GM12875 (cell line): ENCODE measurements at regions not wholly inside any gene's neighbourhood (a gene's known extent, or its start where the extent isn't known, plus 50 kb on each side); places are given as distances from the start of the nearest gene placed in this dataset.
A peak's percentile ranks its signal among the peaks of the same experiment; 100 is the strongest.
"Not testable (repeated sequence)": the region's sequence is repeated elsewhere in the genome, so short reads cannot be mapped to it uniquely, and the experiment has no call there.

ENCODE experiments used
- H3K4me3 ChIP-seq: one replicate; pipeline ENCODE4 v1.5.1; 2011; ENCODE audit warnings: low read depth, low read length, control low read depth
- TF ChIP-seq, protein P1 (sequence below): IDR thresholded peaks from 2 replicates; pipeline ENCODE4 v1.5.1; 2011; ENCODE audit warnings: low read depth, mild to moderate bottlenecking, control low read depth, inconsistent platforms, low read length, moderate library complexity, borderline replicate concordance; ENCODE audit not compliant: insufficient read depth

DNA sequence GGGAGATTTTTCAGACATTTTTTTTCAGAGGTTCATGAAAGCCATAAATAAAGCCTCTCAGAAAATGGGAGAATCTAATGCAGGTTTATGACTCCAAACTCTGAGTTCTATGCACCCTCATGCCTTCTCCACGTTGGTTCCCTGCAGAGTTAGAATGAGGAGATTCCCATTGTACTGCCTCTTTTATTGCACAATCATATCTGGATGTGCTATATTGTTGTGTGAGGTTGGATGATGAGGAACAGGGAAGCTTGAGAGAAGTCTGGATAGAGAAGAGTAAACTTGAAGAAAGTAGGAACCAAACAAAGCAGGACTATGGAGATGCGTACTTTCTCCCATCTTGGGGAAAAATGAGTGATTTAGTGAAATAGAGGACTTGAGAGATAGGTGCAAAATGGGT, 178.8 kb downstream of the PDCD6IP start:
- TF ChIP-seq, protein P1, sequence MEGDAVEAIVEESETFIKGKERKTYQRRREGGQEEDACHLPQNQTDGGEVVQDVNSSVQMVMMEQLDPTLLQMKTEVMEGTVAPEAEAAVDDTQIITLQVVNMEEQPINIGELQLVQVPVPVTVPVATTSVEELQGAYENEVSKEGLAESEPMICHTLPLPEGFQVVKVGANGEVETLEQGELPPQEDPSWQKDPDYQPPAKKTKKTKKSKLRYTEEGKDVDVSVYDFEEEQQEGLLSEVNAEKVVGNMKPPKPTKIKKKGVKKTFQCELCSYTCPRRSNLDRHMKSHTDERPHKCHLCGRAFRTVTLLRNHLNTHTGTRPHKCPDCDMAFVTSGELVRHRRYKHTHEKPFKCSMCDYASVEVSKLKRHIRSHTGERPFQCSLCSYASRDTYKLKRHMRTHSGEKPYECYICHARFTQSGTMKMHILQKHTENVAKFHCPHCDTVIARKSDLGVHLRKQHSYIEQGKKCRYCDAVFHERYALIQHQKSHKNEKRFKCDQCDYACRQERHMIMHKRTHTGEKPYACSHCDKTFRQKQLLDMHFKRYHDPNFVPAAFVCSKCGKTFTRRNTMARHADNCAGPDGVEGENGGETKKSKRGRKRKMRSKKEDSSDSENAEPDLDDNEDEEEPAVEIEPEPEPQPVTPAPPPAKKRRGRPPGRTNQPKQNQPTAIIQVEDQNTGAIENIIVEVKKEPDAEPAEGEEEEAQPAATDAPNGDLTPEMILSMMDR, result no peak
- no peak overlapping the region for H3K4me3 ChIP-seq

DNA sequence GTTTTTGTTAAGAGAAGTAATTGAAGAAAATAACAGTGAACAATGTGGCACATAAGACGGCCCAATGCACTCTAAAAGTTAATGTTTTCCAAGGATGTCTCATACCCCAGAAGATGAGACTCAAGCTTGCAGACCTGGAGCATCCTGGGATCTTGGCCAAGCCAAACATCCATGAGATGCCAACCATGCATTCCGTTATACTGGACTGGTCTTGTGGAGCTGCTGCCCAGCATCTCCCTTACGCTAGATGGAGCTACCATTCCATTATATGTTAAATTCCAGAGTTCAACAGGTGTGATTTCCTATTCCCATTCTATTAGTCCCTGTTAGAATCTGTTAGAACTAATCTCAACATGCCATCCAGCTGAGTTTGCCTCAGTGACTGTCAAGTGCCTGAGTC, 181.8 kb downstream of the PDCD6IP start:
- TF ChIP-seq, protein P1, result peak; percentile 39; the same call in 1 of the 2 replicates
- no peak overlapping the region for H3K4me3 ChIP-seq

DNA sequence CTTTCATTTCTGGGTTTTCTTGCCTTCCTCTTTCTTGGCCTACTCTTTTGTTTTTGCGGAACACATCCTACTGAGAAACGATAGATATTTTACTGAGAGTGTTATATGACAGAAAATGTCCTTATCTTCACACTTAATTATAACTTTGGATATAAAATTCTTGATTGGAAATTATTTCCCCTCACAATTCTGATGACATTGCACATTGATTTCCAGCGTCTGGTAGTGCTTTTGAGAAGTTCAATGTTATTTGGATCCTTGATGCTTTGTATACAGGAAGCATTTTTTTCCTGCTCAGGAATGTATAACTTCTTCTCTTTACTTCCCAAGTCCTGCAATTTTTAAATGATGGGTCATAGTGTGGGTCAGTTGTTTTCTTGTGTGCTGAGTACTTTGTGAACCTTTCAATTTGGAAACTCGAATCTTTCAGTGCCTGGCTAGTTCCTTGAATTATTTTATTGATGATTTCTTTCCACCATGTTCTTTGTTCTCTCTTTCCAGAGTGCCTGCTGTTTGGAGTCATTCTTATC, 183.9 kb downstream of the PDCD6IP start:
- no peak overlapping the region for H3K4me3 ChIP-seq
- TF ChIP-seq, protein P1, result no peak

DNA sequence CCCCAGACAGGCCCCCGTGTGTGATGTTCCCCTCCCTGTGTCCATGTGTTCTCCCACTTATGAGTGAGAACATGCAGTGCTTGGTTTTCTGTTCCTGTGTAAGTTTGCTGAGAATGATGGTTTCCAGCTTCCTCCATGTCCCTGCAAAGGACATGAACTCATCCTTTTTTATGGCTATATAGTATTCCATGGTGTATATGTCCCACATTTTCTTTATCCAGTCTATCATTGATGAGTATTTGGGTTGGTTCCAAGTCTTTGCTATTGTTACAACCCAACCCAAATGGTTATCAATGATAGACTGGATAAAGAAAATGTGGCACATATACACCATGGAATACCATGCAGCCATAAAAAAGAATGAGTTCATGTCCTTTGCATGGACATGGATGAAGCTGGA, 184.5 kb downstream of the PDCD6IP start:
- not testable (repeated sequence) for H3K4me3 ChIP-seq

DNA sequence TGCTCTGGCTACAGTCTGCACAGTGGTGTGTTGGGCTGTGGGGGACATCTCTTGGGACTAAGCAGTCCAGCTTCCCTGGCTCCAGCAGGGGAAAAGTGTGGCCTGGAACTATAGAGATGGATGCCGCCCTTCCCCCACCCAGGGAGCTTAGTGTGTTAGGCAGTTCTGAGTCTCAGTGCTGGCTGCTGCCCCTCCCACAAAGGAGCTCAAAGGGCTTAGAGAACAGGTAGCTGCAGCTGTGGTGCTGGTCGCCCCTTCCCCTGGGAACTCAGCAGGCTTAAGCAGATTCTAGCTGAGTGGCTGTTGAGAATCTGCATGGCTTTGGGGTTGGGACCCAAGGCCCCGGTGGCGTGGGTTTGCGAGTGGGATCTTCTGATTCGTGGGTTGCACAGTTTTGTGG, 190.8 kb downstream of the PDCD6IP start:
- H3K4me3 ChIP-seq, result no peak overlapping the region
- TF ChIP-seq, protein P1, result no peak

DNA sequence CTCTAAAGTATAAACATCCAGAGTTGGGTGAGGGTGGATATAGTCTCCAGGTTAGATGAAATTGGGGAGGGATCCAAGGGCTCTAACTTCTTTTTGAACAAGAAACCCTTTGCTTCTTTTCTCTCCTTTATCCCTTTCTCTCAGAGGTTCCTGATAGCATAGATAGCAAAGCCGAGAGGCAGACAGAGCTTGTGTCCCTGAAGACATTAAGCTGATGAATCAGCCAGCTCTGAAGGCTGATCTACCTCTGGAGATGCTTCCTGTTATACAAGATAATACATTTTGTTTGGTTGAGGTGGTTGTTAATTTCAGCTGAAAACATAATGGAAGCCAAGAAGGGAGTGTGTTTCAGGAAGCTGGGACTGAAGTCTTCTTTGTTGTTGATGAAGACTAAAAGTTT, 193.2 kb downstream of the PDCD6IP start:
- TF ChIP-seq, protein P1, result no peak
- H3K4me3 ChIP-seq, result no peak overlapping the region

DNA sequence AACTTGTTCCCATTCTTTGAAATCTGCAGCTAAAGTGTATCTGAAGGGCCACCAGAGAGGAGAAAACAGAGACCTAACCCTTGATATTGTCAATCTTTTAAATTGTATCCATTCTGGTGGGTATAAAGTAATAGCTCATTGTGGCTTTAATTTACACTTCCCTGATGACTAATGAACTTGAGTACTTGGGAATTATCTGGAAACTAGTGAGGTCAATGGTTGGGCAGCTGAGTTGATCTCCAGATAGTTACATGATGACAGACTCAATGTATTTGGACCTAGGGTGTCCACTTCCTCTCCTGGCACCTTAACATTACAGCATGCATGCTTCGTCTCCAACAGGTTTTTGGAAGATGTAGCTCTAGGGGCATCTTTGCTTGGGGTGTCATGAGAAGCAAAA, 195.2 kb downstream of the PDCD6IP start:
- H3K4me3 ChIP-seq, result no peak overlapping the region
- TF ChIP-seq, protein P1, result no peak

DNA sequence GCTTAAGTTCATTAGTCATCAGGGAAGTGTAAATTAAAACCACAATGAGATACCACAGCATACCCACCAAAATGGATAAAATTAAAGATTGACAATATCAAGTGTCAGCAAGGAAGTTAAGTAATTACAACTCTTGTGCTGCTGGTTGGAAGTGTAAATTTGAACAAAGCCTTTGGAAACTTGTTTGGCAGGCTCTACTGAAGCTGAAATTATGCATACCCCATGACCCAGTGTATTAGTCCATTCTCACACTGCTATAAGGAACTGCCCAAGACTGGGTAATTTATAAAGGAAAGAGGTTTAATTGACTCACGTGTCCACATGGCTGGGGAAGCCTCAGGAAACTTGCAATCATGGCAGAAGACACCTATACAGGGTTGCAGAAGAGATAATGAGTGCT, 196.1 kb downstream of the PDCD6IP start:
- TF ChIP-seq, protein P1, result no peak

More for the DNA sequence above, 196.1 kb downstream of the PDCD6IP start:
- H3K4me3 ChIP-seq, result no peak overlapping the region
